GM23338 (cell line): ENCODE measurements at regions not wholly inside any gene's neighbourhood (a gene's known extent, or its start where the extent isn't known, plus 50 kb on each side); places are given as distances from the start of the nearest gene placed in this dataset.

Source experiments
- CREB1 ChIP-seq: fragments of 250-450 bp; sonication (Bioruptor Pico); IDR thresholded peaks from 2 replicates; pipeline ENCODE4 v1.5.0; 2020; ENCODE audit warnings: low read depth, mild to moderate bottlenecking, moderate library complexity
- CTCF ChIP-seq, 2 experiments: fragments of 200-600 bp in 1 of 2; sonication (generic) in 1 of 2; conservative IDR thresholded peaks; 2 replicates each; pipeline versions ENCODE4 v1.5.1 to v1.6.1; 2016 to 2017; ENCODE audit warnings: antibody characterized with exemption in 2 of 2, low read depth in 2 of 2, mild to moderate bottlenecking in 2 of 2, moderate library complexity in 1 of 2
- EZH2 ChIP-seq: fragments of 200-600 bp; sonication (generic); IDR thresholded peaks from one replicate; pipeline ENCODE4 v1.8.0; 2017; ENCODE audit warnings: antibody characterized with exemption, mild to moderate bottlenecking, low read depth; ENCODE audit not compliant: unreplicated experiment
- EZH2phosphoT487 ChIP-seq: fragments of 200-600 bp; sonication (generic); IDR thresholded peaks from one replicate; pipeline ENCODE4 v1.8.1; 2018; ENCODE audit warnings: antibody characterized with exemption; ENCODE audit not compliant: unreplicated experiment
- POLR2AphosphoS5 ChIP-seq: IDR thresholded peaks from 2 replicates; pipeline ENCODE4 v1.6.1; 2016; ENCODE audit warnings: antibody characterized with exemption, low read depth
- TF ChIP-seq, protein P1 (sequence below): IDR thresholded peaks from 2 replicates; pipeline ENCODE4 v1.6.1; 2016; ENCODE audit warnings: antibody characterized with exemption
- TF ChIP-seq, protein P2 (sequence below): IDR thresholded peaks from one replicate; pipeline ENCODE4 v1.6.1; 2018; ENCODE audit warnings: antibody characterized with exemption; ENCODE audit not compliant: unreplicated experiment

GRCh38 chr5:40277161-40277906 is 402.4 kb upstream of the PTGER4 start:
- TF ChIP-seq POLR2AphosphoS5, result no peak
- no peak for TF ChIP-seq EZH2phosphoT487
- no peak for TF ChIP-seq CTCF (conservative IDR thresholded peaks at IDR 0.05; ENCODE audit: low read depth in 2 of 2)
- no peak for TF ChIP-seq EZH2
- TF ChIP-seq, protein P1, sequence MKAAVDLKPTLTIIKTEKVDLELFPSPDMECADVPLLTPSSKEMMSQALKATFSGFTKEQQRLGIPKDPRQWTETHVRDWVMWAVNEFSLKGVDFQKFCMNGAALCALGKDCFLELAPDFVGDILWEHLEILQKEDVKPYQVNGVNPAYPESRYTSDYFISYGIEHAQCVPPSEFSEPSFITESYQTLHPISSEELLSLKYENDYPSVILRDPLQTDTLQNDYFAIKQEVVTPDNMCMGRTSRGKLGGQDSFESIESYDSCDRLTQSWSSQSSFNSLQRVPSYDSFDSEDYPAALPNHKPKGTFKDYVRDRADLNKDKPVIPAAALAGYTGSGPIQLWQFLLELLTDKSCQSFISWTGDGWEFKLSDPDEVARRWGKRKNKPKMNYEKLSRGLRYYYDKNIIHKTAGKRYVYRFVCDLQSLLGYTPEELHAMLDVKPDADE, result no peak
- TF ChIP-seq, protein P2, sequence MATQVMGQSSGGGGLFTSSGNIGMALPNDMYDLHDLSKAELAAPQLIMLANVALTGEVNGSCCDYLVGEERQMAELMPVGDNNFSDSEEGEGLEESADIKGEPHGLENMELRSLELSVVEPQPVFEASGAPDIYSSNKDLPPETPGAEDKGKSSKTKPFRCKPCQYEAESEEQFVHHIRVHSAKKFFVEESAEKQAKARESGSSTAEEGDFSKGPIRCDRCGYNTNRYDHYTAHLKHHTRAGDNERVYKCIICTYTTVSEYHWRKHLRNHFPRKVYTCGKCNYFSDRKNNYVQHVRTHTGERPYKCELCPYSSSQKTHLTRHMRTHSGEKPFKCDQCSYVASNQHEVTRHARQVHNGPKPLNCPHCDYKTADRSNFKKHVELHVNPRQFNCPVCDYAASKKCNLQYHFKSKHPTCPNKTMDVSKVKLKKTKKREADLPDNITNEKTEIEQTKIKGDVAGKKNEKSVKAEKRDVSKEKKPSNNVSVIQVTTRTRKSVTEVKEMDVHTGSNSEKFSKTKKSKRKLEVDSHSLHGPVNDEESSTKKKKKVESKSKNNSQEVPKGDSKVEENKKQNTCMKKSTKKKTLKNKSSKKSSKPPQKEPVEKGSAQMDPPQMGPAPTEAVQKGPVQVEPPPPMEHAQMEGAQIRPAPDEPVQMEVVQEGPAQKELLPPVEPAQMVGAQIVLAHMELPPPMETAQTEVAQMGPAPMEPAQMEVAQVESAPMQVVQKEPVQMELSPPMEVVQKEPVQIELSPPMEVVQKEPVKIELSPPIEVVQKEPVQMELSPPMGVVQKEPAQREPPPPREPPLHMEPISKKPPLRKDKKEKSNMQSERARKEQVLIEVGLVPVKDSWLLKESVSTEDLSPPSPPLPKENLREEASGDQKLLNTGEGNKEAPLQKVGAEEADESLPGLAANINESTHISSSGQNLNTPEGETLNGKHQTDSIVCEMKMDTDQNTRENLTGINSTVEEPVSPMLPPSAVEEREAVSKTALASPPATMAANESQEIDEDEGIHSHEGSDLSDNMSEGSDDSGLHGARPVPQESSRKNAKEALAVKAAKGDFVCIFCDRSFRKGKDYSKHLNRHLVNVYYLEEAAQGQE, result no peak
- no peak for TF ChIP-seq CREB1
